ENCODE measurements at regions not wholly inside any gene's neighbourhood (a gene's known extent, or its start where the extent isn't known, plus 50 kb on each side); places are given as distances from the start of the nearest gene placed in this dataset.

GRCh38 chr15:69575387-69575786 is 122.8 kb downstream of the RPLP1 start:
- no peak overlapping the region for H3K9ac ChIP-seq
- peaks cover 0 to 11% of the 10 kb centered on the region in 2 experiments; a peak in 1 of 4 replicates for H3K4me1 ChIP-seq (ENCODE audit: control insufficient read depth in 1 of 2, insufficient read depth in 2 of 2, low read depth in 1 of 2, low read length in 1 of 2)
- ChIA-PET CTCF (interaction anchor here (0.6 to 3.2 kb wide), 32 partner anchors 10 to 1147 kb away, joined by 3 to 13 read pairs (median 4); partner anchors contain the start of gene TLE3), POLR2A (no interaction called here)
- H4K20me1 ChIP-seq (ENCODE audit: insufficient read depth): no peaks in the 10 kb centered on the region
- no peaks in the 10 kb centered on the region for H3F3A ChIP-seq (replicated peaks; ENCODE audit: insufficient read depth)
- no peak overlapping the region for H3K4me3 ChIP-seq (ENCODE audit: low read depth in 2 of 2, low read length in 1 of 2)
- WGBS (ENCODE audit: low lambda C conversion rate): 73% methylated on average over 3 of the region's 6 CpGs
- no peaks in the 10 kb centered on the region for H3K79me2 ChIP-seq (ENCODE audit: insufficient read depth)
- H3K27me3 ChIP-seq (ENCODE audit: insufficient read depth): 0 out of 2 replicates have a peak, but pooled peaks cover 7% of the 10 kb centered on the region
- no peak overlapping the region for H3K27ac ChIP-seq (ENCODE audit: low read depth in 2 of 2, low read length in 1 of 2)
- H3K9me3 ChIP-seq: no peaks in the 10 kb centered on the region
- DNase-seq: no peak
- H3K36me3 ChIP-seq (replicated peaks in 1 of 2; ENCODE audit: control insufficient read depth in 1 of 2, insufficient read depth in 2 of 2, low read length in 1 of 2): no peaks in the 10 kb centered on the region
- no peaks in the 10 kb centered on the region for H3K9me2 ChIP-seq
- no peak overlapping the region for H3K4me2 ChIP-seq
- no peak for TF ChIP-seq RXRA (IDR thresholded peaks at IDR 0.05; ENCODE audit: borderline replicate concordance, low read depth)
- TF ChIP-seq CHD2 (IDR thresholded peaks at IDR 0.05; ENCODE audit: low read length, partially characterized antibody): no peak
- no peak for TF ChIP-seq PBX3 (IDR thresholded peaks at IDR 0.05)
- TF ChIP-seq MEF2A (IDR thresholded peaks at IDR 0.05; ENCODE audit: borderline replicate concordance, low read depth): no peak
- no peak for TF ChIP-seq POLR2AphosphoS5 (IDR thresholded peaks at IDR 0.05; ENCODE audit: low read depth, low read length)
- no peak for TF ChIP-seq USF2 (IDR thresholded peaks at IDR 0.05; ENCODE audit: borderline replicate concordance, low read depth, low read length)
- no peak for TF ChIP-seq ZBTB33 (IDR thresholded peaks at IDR 0.05; ENCODE audit: borderline replicate concordance, low read depth)
- TF ChIP-seq EP300 (IDR thresholded peaks at IDR 0.05; ENCODE audit: borderline replicate concordance in 1 of 2, low read depth in 1 of 2, low read length in 1 of 2): no peak
- no peak for TF ChIP-seq FOXJ3 (CRISPR knock-in tag; IDR thresholded peaks at IDR 0.05)
- TF ChIP-seq TCF12 (IDR thresholded peaks at IDR 0.05): no peak
- no peak for TF ChIP-seq TAF1 (IDR thresholded peaks at IDR 0.05; ENCODE audit: borderline replicate concordance, low read depth, low read length)
- TF ChIP-seq MXI1 (IDR thresholded peaks at IDR 0.05; ENCODE audit: low read depth, low read length): no peak
- TF ChIP-seq SIN3A (IDR thresholded peaks at IDR 0.05; ENCODE audit: borderline replicate concordance, low read depth, low read length): no peak
- TF ChIP-seq RAD21 (IDR thresholded peaks at IDR 0.05; ENCODE audit: low read length): no peak
- TF ChIP-seq FOXM1 (IDR thresholded peaks at IDR 0.05; ENCODE audit: low read depth): no peak
- no peak for TF ChIP-seq EZH2phosphoT487 (IDR thresholded peaks at IDR 0.05; ENCODE audit: borderline replicate concordance, low read depth)
- TF ChIP-seq REST (IDR thresholded peaks at IDR 0.05; ENCODE audit: low read depth, low read length): no peak
- no peak for TF ChIP-seq JUND (IDR thresholded peaks at IDR 0.05)
- H2AFZ ChIP-seq (ENCODE audit: low read depth): no peak overlapping the region

Data from SK-N-SH (cell line).